Neural cell (in vitro differentiated cells): ENCODE measurements at regions not wholly inside any gene's neighbourhood (a gene's known extent, or its start where the extent isn't known, plus 50 kb on each side); places are given as distances from the start of the nearest gene placed in this dataset.

ENCODE experiments used
- H2AFZ ChIP-seq: fragments of 200-600, 300-800 bp; sonication (generic), shearing (Covaris generic); 2 replicates; pipeline ENCODE4 v1.6.0; 2014; ENCODE audit warnings: low read depth, mild to moderate bottlenecking, antibody characterized with exemption, low read length, moderate library complexity
- H3F3A ChIP-seq: fragments of 200-600 bp; shearing (Covaris generic); 2 replicates; pipeline ENCODE4 v1.6.1; 2016; ENCODE audit warnings: mild to moderate bottlenecking, moderate library complexity, mixed read lengths, antibody characterized with exemption, low read length; ENCODE audit not compliant: insufficient read depth, poor library complexity, severe bottlenecking
- H3K27ac ChIP-seq: fragments of 200-600, 300-800 bp; sonication (generic), shearing (Covaris generic); 2 replicates; pipeline ENCODE4 v1.5.1; 2014; ENCODE audit warnings: mild to moderate bottlenecking, low read length, moderate library complexity
- H3K27me3 ChIP-seq: fragments of 300-800, 200-600 bp; sonication (generic), shearing (Covaris generic); 2 replicates; pipeline ENCODE4 v1.6.0; 2014; ENCODE audit warnings: mild to moderate bottlenecking, low read depth, low read length, moderate library complexity; ENCODE audit not compliant: insufficient read depth
- H3K36me3 ChIP-seq: fragments of 300-800, 200-600 bp; sonication (generic), shearing (Covaris generic); 2 replicates; pipeline ENCODE4 v1.5.1; 2014; ENCODE audit warnings: mild to moderate bottlenecking, antibody characterized with exemption, low read length, moderate library complexity; ENCODE audit not compliant: insufficient read depth
- H3K4me2 ChIP-seq: fragments of 300-800, 200-600 bp; sonication (generic), shearing (Covaris generic); 2 replicates; pipeline ENCODE4 v1.6.0; 2014; ENCODE audit warnings: mild to moderate bottlenecking, low read length
- H3K4me3 ChIP-seq: fragments of 300-800, 200-600 bp; sonication (generic), shearing (Covaris generic); 2 replicates; pipeline ENCODE4 v1.5.1; 2014; ENCODE audit warnings: mild to moderate bottlenecking, low read length, moderate library complexity
- H3K79me2 ChIP-seq: fragments of 200-600 bp; shearing (Covaris generic); replicated peaks from 2 replicates; pipeline ENCODE4 v1.6.0; 2014; ENCODE audit warnings: mild to moderate bottlenecking, low read length, moderate library complexity; ENCODE audit not compliant: insufficient read depth
- H3K9ac ChIP-seq: fragments of 300-800, 200-600 bp; sonication (generic), shearing (Covaris generic); 2 replicates; pipeline ENCODE4 v1.6.1; 2016; ENCODE audit warnings: mild to moderate bottlenecking, low read length, mixed read lengths
- H3K9me2 ChIP-seq: fragments of 200-600 bp; shearing (Covaris generic); 2 replicates; pipeline ENCODE4 v1.6.1; 2016; ENCODE audit warnings: mild to moderate bottlenecking, low read length, mixed read lengths; ENCODE audit not compliant: insufficient read depth
- H3K9me3 ChIP-seq: fragments of 200-600, 300-800 bp; sonication (generic), shearing (Covaris generic); 2 replicates; pipeline ENCODE4 v1.6.1; 2016; ENCODE audit warnings: mild to moderate bottlenecking, mixed run types, low read length, moderate library complexity, mixed read lengths
- H4K20me1 ChIP-seq: fragments of 200-600 bp; shearing (Covaris generic); 2 replicates; pipeline ENCODE4 v1.6.1; 2016; ENCODE audit warnings: mild to moderate bottlenecking, mixed run types; ENCODE audit not compliant: insufficient read depth
- EP300 ChIP-seq: fragments of 450-650 bp; conservative IDR thresholded peaks from 2 replicates; pipeline ENCODE4 v1.6.1; 2014; ENCODE audit warnings: antibody characterized with exemption, mild to moderate bottlenecking, moderate library complexity; ENCODE audit not compliant: poor library complexity, severe bottlenecking
- EZH2 ChIP-seq: fragments of 200-600, 300-800 bp; shearing (Covaris generic), sonication (generic); IDR thresholded peaks from 2 replicates; pipeline ENCODE4 v1.6.1; 2014; ENCODE audit warnings: antibody characterized with exemption, low read length, borderline replicate concordance, mild to moderate bottlenecking; ENCODE audit not compliant: insufficient read depth, poor library complexity, severe bottlenecking
- MXI1 ChIP-seq: fragments of 450-650 bp; conservative IDR thresholded peaks from 2 replicates; pipeline ENCODE4 v1.6.1; 2014; ENCODE audit warnings: antibody characterized with exemption, mild to moderate bottlenecking; ENCODE audit not compliant: poor library complexity, severe bottlenecking
- POLR2AphosphoS5 ChIP-seq: IDR thresholded peaks from 2 replicates; pipeline ENCODE4 v1.6.1; 2012
- RAD21 ChIP-seq: fragments of 450-650 bp; conservative IDR thresholded peaks from 2 replicates; pipeline ENCODE4 v1.6.1; 2014; ENCODE audit warnings: antibody characterized with exemption, mild to moderate bottlenecking, moderate library complexity
- SMC3 ChIP-seq: fragments of 450-650 bp; conservative IDR thresholded peaks from 2 replicates; pipeline ENCODE4 v1.6.1; 2014; ENCODE audit warnings: antibody characterized with exemption, mild to moderate bottlenecking, moderate library complexity; ENCODE audit not compliant: poor library complexity
- TAF1 ChIP-seq: IDR thresholded peaks from 2 replicates; pipeline ENCODE4 v1.6.1; 2012; ENCODE audit warnings: low read depth
- TF ChIP-seq, protein P1 (sequence below): IDR thresholded peaks from 2 replicates; pipeline ENCODE4 v1.6.1; 2012; ENCODE audit warnings: borderline replicate concordance
- TF ChIP-seq, protein P2 (sequence below): fragments of 450-650 bp; IDR thresholded peaks from 2 replicates; pipeline ENCODE4 v1.5.1; 2014; ENCODE audit warnings: antibody characterized with exemption, mild to moderate bottlenecking, moderate library complexity; ENCODE audit not compliant: poor library complexity, severe bottlenecking

DNA sequence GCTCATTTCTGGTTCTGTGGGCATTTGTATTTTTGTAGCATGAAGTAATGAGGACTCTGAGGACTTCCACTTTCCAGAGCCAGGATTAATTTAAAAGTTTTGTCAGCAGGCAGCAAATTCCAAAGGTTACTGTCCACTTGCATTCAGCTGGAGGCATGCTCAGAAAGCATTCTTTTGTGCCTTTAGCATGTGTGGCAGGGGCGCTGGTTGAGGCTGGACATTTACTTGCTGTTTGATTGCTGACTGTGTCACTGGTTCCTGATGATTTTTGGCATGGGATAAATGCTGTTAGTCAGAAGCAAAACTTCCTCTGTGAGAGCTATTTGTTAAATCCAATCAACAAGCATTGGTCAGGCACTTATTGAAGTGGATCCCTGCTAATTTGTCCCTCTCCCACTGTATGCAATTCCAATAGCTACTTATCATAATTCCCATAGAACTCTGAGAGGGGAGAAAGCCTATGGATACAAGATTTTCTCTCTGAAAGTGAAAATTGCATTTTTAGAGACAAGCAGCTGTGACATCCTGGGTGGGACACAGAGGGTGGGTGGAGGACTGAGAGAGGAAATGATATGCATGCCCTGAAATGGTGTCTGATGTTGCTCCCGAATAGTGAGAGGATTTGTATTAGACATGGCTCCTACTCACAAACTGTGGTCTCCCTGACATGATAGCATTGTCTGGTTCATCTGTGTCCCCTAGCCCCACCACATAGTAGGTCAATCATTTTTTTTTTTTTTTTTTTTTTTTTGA lies 161.2 kb upstream of the WDR11 start:
- Histone ChIP-seq H3K9me3 (no peaks in the 10 kb centered on the region), H3F3A (no peaks in the 10 kb centered on the region), H3K36me3 (no peaks in the 10 kb centered on the region), H3K27me3 (no peaks in the 10 kb centered on the region), H3K9ac (no peak overlapping the region), H3K9me2 (no peaks in the 10 kb centered on the region), H2AFZ (no peak overlapping the region), H3K27ac (no peak overlapping the region), H3K4me2 (no peak overlapping the region), H3K79me2 (no peaks in the 10 kb centered on the region), H3K4me3 (no peak overlapping the region), H4K20me1 (no peaks in the 10 kb centered on the region)
- TF ChIP-seq POLR2AphosphoS5 (no peak), EZH2 (no peak), RAD21 (no peak), TAF1 (no peak), EP300 (no peak), SMC3 (no peak), MXI1 (no peak)
- TF ChIP-seq, protein P1, sequence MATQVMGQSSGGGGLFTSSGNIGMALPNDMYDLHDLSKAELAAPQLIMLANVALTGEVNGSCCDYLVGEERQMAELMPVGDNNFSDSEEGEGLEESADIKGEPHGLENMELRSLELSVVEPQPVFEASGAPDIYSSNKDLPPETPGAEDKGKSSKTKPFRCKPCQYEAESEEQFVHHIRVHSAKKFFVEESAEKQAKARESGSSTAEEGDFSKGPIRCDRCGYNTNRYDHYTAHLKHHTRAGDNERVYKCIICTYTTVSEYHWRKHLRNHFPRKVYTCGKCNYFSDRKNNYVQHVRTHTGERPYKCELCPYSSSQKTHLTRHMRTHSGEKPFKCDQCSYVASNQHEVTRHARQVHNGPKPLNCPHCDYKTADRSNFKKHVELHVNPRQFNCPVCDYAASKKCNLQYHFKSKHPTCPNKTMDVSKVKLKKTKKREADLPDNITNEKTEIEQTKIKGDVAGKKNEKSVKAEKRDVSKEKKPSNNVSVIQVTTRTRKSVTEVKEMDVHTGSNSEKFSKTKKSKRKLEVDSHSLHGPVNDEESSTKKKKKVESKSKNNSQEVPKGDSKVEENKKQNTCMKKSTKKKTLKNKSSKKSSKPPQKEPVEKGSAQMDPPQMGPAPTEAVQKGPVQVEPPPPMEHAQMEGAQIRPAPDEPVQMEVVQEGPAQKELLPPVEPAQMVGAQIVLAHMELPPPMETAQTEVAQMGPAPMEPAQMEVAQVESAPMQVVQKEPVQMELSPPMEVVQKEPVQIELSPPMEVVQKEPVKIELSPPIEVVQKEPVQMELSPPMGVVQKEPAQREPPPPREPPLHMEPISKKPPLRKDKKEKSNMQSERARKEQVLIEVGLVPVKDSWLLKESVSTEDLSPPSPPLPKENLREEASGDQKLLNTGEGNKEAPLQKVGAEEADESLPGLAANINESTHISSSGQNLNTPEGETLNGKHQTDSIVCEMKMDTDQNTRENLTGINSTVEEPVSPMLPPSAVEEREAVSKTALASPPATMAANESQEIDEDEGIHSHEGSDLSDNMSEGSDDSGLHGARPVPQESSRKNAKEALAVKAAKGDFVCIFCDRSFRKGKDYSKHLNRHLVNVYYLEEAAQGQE, result no peak
- TF ChIP-seq, protein P2, sequence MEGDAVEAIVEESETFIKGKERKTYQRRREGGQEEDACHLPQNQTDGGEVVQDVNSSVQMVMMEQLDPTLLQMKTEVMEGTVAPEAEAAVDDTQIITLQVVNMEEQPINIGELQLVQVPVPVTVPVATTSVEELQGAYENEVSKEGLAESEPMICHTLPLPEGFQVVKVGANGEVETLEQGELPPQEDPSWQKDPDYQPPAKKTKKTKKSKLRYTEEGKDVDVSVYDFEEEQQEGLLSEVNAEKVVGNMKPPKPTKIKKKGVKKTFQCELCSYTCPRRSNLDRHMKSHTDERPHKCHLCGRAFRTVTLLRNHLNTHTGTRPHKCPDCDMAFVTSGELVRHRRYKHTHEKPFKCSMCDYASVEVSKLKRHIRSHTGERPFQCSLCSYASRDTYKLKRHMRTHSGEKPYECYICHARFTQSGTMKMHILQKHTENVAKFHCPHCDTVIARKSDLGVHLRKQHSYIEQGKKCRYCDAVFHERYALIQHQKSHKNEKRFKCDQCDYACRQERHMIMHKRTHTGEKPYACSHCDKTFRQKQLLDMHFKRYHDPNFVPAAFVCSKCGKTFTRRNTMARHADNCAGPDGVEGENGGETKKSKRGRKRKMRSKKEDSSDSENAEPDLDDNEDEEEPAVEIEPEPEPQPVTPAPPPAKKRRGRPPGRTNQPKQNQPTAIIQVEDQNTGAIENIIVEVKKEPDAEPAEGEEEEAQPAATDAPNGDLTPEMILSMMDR, result no peak

DNA sequence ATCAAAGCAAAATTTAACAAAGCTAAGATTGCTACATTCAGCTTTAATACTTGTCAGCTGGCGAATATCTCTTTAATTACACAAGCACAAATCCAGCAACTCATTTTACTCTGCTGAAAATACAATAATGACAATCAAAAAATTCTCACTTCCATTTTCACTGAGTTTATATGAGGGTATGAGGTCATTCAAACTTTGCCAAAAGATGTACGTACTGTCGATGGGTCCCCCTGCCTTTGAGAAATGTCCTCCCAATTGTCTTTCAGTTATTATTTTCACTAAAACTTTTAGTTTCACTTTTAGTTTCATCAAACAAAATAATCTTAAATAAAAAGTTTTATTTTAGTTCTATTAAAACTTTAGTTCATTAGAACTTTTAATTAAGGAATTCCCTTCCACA lies 159.5 kb upstream of the WDR11 start:
- no peaks in the 10 kb centered on the region for H3K9me3 ChIP-seq
- H3K9me2 ChIP-seq, result no peaks in the 10 kb centered on the region
- no peaks in the 10 kb centered on the region for H4K20me1 ChIP-seq
- H3K27ac ChIP-seq, result no peak overlapping the region
- H3F3A ChIP-seq, result no peaks in the 10 kb centered on the region
- H3K4me3 ChIP-seq, result no peak overlapping the region
- no peaks in the 10 kb centered on the region for H3K27me3 ChIP-seq
- no peak overlapping the region for H3K9ac ChIP-seq
- no peaks in the 10 kb centered on the region for H3K36me3 ChIP-seq
- H3K79me2 ChIP-seq, result no peaks in the 10 kb centered on the region
- no peak overlapping the region for H2AFZ ChIP-seq
- TF ChIP-seq, protein P1, result no peak
- no peak for TF ChIP-seq TAF1
- no peak for TF ChIP-seq RAD21
- no peak for TF ChIP-seq EZH2
- TF ChIP-seq POLR2AphosphoS5, result no peak
- TF ChIP-seq, protein P2, result no peak
- TF ChIP-seq SMC3, result no peak
- TF ChIP-seq MXI1, result no peak
- no peak for TF ChIP-seq EP300
- no peak overlapping the region for H3K4me2 ChIP-seq
